ENCODE measurements at regions not wholly inside any gene's neighbourhood (a gene's known extent, or its start where the extent isn't known, plus 50 kb on each side); places are given as distances from the start of the nearest gene placed in this dataset.
"Not testable (repeated sequence)": the region's sequence is repeated elsewhere in the genome, so short reads cannot be mapped to it uniquely, and the experiment has no call there.

GRCh38 chr7:114806590-114807162 lies 115.2 kb upstream of the MDFIC start:
- DNase-seq (ENCODE audit: low read depth in 2 of 2) = no peak

DNA sequence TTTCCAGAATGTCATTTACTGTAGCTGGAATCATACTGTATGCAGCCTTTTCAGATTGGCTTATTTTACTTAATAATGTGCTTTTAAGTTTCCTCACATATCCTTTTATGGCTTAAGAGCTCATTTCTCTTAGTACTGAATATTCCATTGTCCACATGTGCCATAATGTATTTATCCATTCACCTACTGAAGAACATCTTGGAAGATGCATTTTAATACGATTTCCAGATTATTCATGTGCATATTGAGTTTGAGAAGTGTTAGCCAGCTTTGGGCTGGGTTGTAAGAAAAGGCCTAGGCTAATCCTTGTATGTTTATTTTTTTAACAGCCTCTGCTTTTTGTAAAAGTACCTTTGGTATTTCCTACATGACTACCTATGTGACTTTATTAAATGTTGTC lies 109.3 kb upstream of the MDFIC start:
- DNase-seq (ENCODE audit: low read depth in 2 of 2) = no peak

- no peak for DNase-seq (ENCODE audit: low read depth in 2 of 2)
These were observed 108.3 kb upstream of the MDFIC start for GRCh38 chr7:114813624-114814023.

DNA sequence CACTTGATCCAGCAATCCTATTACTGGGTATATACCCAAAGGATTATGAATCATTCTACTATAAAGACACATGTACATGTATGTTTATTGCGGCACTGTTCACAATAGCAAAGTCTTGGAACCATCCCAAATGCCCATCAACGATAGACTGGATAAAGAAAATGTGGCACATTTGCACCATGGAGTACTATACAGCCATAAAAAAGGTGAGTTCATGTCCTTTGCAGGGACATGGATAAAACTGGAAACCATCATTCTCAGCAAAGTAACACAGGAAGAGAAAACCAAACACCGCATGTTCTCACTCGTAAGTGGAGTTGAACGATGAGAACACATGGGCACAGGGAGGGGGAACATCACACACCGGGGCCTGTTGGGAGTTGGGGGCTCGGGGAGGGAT lies 104.9 kb upstream of the MDFIC start:
- DNase-seq (ENCODE audit: low read depth in 2 of 2) = not testable (repeated sequence)

DNA sequence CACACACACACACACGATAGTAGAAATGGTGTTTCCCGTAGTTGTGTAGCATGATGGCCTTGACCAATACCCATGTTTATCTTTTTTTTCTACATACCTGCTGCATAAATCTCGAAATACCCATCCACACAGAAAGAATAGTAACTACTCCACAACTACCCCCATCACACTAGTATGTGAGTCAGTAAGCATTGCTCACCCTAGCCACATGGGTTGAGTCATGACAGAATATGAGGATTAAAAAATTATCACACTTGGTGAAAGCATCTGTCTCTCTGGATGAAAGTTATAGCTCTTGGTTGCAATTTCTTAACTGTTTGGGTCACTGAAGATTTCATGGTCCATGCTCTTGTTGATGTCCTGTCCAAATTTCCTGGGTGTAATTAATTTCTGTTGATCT lies 103.4 kb upstream of the MDFIC start:
- DNase-seq (ENCODE audit: low read depth in 2 of 2) = no peak

DNA sequence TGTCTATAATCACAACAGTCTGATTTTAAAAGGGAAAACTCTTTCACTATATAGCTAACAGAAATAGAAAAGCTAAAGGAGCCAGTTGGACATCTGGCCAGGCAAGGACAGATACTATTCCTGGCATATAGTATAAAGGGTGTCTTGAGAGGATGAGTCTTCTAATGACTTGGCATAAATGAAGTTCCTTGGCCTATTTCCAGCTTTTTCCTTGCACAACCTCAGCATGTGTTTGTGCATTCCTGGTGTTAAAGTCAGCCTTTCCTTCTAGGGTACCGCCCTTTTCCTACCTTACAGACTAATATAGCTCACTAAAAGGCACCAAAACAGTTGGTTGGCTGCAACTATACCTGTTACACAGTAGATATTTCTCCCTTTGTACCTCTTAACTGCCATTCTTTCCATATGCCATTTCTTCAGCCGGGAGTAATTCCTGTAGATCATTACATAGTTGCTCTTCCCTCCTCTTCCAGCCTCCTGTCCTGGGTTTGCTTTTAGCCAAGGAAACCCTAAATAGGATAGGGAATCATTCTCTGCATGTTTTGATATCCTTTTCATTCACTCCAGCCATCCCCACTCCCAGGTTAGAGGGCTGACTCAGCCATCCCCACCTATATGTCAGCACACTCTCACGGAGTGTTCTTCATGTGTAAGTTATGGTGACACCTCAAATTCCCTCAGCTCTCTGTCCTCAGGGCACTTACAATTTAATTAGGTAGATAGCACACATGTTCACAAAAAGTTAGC lies 102.1 kb upstream of the MDFIC start:
- DNase-seq (ENCODE audit: low read depth in 2 of 2) = no peak

DNA sequence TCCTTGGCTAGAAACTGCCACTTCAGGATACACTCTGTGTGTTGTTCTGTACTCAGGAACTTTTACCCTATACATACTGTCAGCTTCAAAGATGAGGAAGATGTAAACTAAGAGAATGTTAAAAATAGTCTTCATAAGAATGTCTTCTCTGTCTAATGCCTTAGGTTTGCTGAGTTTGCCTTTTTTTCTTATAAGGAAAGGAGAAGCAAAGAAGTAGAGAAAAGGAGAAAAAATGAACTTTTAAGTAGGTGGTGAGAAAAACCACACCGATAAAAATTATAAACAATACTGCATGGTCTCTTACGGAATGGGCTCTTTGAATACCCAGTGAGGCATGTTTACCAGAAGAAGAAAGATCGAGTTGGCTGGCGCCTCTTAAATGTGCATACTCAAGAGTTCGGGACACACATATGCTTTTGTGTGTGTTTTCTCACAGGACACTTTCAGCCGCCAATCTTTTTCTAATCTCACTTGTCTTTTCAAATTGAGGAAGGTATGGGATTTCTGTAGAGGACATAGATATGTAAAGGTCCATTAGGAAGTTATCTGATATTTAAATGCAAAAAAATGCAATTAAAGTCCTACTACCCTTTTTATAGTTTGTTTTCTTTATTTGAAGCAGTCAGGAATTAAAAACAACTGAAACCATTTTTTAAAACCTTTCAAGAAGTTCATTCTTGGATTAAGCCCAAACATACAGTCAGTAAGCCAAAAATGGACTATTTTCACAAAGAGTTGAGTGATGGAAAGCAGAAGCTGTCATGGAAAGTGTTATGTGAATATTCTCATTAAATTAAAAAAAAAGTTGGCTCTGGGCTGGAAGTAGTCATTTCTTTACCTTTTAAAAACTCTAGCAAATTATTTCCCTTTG lies 100.6 kb upstream of the MDFIC start:
- no peak for DNase-seq (ENCODE audit: low read depth in 2 of 2)

DNA sequence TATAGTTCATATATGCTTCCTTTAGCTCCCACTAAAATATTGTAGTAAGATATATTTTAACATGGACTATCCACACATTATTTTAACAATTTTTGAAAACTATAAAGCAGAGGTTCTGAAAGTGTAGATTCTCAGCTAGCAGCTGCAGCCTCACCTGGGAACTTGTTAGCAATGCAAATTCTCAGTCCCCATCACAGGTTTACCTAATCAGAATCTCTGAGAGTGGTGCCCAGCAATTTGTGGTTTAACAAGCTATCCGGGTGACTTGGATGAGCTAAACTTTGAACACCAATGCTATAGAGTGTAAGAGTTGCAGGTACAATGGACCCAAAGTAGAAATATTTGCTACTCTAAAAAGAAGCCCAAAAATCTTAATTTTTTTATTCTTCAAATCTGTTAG lies 99.8 kb upstream of the MDFIC start:
- no peak for DNase-seq (ENCODE audit: low read depth in 2 of 2)

GRCh38 chr7:114822844-114823243 lies 99.0 kb upstream of the MDFIC start:
- DNase-seq (ENCODE audit: low read depth in 2 of 2) = no peak

DNA sequence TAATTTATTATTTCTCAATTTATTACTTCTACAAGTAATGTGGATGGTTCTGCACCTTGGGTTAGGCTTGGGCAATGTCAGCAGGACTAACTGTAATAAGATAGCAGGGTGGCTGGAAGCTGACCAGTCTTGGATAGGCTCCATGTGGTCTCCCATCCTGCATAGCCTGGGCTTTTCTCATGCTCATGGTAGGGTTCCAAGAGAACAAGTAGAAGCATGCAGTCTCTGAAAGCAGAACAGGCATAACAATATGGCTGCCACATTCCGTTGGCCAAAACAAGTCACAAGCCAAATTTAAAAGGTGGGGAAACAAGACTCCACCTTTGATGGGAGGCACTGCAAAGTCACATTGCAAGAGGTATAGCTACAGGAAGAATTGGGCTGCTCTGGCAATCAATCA lies 98.6 kb upstream of the MDFIC start:
- no peak for DNase-seq (ENCODE audit: low read depth in 2 of 2)

- DNase-seq (ENCODE audit: low read depth in 2 of 2) = peak; percentile 33 to 60
These were observed 96.4 kb upstream of the MDFIC start for GRCh38 chr7:114825423-114825951.

- no peak for DNase-seq (ENCODE audit: low read depth in 2 of 2)
These were observed 90.9 kb upstream of the MDFIC start for GRCh38 chr7:114830952-114831351.

GRCh38 chr7:114832906-114833595 lies 88.8 kb upstream of the MDFIC start:
- DNase-seq (ENCODE audit: low read depth in 2 of 2) = no peak

- no peak for DNase-seq (ENCODE audit: low read depth in 2 of 2)
These were observed 86.6 kb upstream of the MDFIC start for GRCh38 chr7:114835303-114835702.

DNA sequence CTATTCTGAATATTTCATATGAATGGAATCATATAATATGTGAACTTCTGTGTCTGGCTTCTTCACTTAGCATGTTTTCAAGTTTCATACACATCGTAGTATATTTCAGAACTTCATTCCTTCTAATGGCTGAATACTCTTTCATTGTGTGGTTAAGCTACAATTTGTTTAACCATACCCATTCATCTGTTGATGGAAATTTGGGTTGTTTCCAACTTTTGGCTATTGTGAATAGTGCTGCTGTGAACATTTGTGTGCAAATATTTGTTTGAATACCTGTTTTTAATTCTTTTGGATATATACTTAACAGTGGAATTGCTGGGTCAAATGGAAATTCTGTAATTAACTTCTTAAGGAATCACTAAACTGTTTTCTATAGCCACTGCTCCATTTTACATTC lies 86.0 kb upstream of the MDFIC start:
- no peak for DNase-seq (ENCODE audit: low read depth in 2 of 2)

DNA sequence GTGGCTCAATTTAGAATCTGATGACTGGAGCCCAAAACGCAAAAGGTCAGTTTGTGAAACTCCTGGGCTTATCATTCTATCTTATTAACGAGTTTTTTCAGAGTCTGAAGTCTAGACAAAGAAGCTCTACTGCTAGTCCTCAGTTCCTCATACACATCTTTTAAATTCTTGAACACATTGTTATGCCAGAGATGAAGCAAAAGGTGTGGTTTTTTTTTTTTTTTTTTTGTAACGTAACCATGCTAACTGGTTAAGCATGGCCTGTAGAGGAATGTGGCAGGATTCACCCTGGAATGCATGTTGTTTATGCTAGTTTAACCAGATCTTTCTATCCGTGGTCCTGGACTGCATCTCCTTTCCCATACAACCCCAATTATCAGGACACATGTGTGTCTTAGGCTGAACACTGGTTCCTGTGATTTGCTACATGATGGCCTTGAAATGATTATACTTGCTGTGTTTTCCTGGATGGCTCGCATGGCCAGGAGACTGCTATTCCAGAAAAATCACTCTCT lies 79.3 kb upstream of the MDFIC start:
- no peak for DNase-seq (ENCODE audit: low read depth in 2 of 2)

DNA sequence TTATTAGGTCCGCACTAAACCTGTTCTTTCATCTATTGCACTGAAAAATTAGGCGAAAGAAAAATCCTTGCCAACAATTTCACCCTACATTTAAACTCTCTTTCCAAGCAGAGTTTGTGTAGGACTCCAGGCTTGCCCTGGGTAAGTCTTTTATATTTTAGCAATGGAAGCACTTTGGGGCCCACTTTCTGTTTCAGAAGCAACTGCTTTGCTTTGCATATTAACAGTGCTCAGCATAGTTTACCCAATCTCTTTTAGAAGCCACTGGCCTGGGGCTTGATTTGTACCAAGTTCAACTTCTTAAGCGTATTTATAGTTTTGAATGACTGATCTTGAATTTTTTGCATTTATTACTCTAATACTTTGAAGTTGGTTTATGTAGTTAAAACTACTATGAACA lies 78.8 kb upstream of the MDFIC start:
- DNase-seq (ENCODE audit: low read depth in 2 of 2) = no peak

GRCh38 chr7:114851406-114852061 lies 70.4 kb upstream of the MDFIC start:
- no peak for DNase-seq (ENCODE audit: low read depth in 2 of 2)

GRCh38 chr7:114852293-114852692 lies 69.6 kb upstream of the MDFIC start:
- no peak for DNase-seq (ENCODE audit: low read depth in 2 of 2)

DNA sequence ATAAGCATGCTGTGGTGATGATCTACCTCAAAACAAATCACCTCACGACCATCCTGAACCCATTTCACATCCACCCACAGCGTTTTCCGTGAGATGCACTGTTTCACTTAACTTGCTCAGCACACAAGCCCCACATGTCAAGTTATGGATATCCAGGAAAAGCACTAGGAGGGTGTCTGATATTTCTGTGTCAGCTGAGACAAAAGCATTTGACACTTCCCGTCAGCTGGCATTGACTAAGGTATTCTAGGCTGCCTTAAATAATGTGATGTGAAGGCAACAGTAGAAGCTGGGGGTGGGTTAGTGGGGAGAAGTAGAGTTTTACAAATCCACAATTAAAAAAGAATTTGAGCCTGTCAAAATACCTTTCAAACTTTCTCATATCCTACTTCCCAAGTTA lies 68.7 kb upstream of the MDFIC start:
- DNase-seq (ENCODE audit: low read depth in 2 of 2) = no peak

GRCh38 chr7:114854369-114854768 lies 67.5 kb upstream of the MDFIC start:
- DNase-seq (ENCODE audit: low read depth in 2 of 2) = no peak

All from stimulated activated CD4-positive, alpha-beta T cell treated with anti-CD3 and anti-CD28 coated beads, Interleukin-12 subunit alpha, Interleukin-12 subunit beta, amount 100 ng/mL, for 24 hours (primary cell).